NCI-H1694 (cell line): ENCODE measurements at regions not wholly inside any gene's neighbourhood (a gene's known extent, or its start where the extent isn't known, plus 50 kb on each side); places are given as distances from the start of the nearest gene placed in this dataset.

Experiments
- DNase-seq: peaks from one replicate; lab custom pipeline; 2025; lab: John Stamatoyannopoulos, UW

DNA sequence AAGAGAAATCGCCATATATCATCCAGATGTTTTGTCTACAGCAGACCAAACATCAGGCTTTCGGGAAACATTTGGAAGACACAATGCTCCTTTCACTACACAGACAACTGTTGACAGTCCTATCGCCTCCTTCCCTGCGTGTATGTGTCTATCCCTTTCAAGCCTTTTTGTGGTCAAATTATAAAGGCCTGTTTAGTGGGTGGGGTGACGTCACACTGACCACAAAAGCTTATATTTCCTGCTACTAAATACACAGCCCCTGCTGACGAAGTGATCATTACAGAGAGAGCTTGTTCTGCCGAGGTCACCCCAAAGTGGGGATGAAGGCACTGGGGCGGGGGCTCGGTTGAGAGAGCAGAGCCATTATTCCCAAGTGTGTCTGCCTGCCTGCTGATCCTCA lies 302.7 kb upstream of the TNP1 start:
- no peak for DNase-seq

DNA sequence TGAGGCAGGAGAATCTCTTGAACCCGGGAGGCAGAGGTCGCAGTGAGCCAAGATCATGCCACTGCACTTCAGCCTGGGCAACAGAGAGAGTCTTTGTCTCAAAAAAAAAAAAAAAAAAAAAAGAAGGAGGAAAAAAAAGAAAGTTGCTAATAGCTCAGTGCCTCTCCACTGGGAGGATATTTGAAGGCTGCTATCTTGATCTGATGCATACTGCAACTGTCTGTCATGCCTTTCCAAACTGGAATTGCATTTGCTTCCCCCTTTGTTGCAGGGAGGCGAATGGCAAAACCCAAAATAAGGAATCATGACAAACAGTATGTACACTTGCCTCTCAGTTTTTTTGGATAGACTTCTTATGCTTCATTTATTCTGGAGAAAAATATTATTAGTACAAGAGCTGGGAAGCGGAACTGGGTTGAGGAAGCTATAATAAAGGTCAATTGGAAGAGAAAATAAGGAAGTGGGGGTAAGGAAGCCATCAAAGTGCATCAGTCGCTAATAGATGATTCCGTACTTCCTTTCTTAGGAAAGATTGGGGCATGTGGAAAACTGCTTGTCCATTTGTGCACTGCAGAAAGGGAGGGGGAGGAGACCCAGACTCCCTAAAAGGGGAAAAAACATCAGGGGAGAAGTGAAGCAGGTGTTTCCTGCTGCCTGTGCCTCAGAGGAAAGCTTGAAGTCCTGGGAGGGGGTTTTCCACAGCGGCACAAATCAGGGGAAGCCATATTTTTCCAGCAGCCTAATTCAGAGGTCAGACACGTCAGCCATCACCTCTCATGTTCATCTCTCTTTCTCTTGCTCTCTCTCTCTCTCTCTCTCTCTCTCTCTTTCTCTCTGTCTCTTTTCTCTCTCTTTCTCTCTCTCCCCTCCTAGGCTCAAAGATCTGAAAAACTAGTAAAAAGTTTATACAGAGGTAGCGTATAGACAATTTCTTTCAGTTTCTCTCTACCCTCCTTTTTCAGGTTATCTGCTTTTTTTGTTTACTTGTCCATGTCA lies 301.4 kb upstream of the TNP1 start:
- no peak for DNase-seq

DNA sequence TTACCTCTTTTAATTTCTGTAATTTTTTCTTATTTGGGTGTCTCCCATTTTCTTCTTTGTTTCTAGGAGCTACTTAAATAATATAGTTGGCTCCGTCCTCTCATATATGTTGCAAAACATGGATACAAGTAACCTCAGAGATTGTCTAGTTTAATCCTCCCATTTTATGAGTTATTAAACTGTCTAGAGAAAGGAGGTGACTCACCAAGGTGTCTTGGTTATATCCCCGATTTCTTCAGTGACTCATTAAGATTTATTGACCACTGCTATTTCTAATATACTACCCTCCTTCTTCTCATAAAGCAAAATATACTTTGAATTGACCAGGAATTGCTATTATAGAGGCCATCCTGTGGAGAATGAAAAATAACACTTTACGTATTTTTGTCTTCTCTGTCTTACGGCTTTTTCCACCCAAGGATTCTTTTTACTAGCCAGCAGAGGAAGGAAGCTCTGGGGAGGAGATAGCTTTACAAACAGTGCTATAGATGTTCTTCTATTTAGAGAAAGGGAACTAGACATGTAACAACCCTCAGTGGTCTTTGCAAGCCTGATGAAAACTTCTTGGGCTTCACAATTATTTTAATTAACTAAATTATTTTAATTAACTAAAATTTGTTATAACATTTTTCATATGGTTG lies 300.4 kb upstream of the TNP1 start:
- no peak for DNase-seq

DNA sequence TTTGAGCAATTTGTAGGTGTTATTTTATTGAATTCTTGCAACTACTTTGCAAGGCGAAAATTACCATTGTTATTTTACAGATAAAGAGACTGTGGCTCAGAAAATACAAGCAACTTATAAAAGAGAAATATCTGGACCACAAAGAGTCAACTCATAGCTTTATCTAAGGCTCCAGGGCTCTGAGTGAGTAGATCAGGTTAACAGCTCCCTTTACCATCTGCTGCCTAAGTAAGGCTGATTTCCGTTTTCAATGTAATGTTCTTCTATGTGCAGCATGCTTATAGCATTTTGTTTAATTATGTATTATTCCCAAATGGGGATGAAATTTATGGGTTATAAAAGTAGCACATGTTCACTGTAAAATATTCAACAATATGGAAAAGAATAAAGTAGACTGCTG lies 299.1 kb upstream of the TNP1 start:
- no peak for DNase-seq

DNA sequence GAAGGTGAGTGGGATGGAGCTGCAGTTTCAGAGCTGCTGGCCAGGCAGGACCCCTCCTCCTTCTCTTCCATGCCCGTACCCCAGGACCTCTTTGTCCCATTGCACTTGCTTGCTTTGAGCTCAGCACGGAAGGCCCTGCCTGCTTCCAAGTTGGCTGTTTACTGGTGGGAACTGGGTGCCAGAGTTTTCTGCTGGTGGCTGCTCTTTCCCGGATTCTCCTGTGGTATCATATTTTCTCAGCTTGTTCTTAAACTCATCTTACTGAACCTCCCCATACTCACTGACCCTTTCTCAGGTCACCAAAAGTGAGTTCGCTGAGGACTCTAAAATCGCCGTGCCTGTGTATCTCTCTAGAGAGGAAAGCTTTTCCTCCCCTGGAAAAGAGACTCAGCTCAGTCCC lies 297.7 kb upstream of the TNP1 start:
- no peak for DNase-seq

DNA sequence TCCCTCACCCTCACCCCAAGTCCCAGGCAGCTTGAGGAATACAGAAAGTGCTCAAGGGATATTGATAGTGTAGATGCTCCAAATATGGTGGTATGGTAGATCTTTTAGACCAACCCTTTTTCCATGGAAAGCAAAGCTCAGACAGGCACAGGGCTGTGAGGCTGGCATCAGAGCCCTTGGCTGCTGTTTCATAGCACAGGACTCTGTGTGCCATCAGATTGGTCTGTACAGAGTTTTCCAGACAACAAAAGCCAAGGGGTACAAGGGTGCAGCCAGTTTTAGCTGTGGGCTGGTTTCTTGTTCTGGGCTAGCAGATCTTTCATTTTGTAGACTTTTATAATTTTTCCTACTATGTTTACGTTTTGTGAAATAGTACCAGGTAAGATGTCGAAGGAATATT lies 296.9 kb upstream of the TNP1 start:
- no peak for DNase-seq

DNA sequence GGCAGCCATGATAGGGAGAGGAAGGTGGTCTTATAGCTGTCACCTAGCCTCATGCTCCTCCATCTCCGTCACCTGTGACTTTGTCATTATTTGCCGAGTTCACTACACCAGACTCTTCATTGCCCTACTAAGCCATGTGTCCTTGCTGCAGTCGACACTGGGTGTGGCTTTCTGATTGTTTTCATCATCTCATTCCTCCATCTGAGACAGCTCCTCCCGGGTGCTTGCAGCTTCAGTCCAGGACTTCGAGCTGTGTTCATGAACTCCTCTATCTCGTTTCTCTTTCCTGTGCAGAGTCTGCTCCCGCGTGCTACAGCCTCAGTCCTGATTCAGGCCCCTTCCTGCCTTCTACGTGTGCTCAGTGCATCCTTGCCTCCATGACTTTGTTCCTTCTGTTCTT lies 295.1 kb upstream of the TNP1 start:
- DNase-seq = no peak

DNA sequence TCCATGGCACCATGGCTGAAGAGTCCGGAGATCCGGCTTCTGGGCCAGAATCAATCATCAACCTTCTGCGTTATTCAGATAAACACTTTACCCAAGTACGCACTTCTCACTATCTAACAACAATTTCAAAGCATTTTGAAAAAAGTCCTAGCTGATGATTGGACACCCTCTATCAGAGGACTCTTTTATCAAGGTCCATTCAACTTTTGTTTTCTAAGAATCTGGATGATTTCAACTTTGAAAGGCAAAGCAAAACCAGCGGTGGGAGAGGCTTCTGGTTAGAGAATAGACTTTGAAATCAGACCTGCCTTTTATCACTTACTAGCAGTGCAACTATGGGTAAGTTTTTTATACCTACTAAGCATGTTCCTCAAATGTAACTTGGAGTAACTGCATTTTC lies 293.6 kb upstream of the TNP1 start:
- no peak for DNase-seq

DNA sequence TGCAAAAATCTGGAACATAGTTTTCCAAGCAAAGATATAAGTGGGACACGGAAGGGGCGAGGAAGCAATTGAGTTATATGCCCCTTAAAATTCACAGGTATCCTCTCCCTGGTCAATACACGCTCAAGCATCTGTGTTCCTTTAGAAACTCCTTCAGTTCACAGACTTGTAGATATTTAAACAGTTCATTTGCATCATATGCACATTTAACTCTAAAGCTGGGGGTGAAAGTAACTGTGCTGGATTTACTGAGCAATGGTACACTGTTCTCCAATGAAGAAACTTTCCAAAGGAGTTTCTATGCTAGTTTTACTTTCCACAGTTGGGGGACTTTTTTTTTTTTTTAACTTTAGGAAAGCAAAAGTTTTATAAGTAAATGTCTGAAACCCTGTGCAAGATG lies 293.0 kb upstream of the TNP1 start:
- no peak for DNase-seq

DNA sequence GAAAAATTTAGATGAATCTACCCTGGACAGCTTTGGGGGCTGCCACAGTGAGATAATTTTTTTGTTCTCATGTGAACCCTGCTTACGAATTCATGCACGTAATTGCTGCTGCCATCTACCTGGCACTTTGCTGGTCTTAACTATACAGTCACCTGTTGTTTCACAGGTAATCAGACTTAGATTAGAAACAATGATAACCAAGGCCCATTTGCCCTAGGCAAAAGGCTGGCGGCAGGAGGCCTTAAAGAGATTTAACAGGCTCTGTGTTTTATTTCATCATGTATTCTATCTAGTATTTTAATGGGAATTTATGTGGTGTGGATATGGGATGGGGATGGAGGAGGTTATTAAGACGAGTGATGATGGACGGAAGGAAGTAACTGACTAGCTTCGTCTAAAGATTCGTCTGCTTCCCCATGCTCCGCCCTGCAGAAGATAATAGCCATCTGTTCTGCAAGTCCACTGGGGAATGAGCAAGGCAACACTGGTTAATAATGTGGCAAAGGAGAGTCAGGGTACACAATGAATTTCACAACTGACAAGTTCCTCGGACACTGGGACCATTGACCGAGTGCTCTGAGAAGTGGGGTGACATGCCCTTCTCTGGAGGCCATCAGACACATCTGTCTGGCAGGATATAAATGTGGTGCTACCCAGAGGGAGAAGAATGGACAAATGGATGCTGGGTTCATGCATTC lies 291.8 kb upstream of the TNP1 start:
- no peak for DNase-seq

DNA sequence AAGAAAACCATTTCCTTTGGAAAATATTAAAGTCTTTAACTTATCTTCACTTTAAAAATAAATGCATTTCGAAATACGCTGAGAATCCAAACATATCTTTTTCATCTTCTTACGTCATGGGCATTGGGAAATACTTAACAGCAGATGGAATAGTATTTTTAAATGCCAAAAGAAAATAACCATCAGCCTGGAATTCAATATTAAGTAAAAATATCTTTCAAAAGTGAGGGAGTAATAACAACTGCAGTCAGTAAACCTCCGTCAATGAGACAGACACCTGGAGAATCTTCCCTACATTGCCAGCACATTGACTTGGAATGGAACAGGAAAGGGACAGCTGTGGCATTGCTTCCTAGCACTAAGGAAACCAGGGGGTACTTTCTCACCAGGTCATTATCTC lies 290.4 kb upstream of the TNP1 start:
- DNase-seq = no peak

DNA sequence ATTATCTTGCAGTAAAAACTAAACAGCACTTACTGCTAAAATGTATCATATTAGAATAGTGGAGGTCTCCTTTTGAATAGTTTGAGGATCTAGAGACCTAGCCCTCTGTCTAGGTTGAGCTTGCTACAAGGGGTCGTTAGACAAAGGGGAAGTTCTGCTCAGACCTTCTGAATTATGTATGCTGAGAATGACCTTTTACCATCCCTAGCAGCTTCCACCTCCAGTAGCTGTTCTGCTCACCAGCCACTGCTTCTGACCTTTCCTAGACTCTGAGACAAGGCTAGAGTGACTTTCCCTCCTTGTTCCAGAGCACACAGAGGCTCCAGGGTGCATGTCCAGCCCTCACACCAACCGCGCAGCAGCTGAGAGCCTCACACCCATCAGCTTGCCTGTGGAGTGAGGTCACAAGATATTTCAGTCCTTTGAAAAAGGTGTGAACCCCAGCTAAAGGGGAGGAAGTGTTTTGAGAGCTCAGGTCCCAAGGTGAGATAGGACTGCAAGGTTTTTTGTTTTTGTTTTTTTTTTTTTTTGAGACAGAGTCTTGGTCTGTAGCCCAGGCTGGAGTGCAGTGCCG lies 289.3 kb upstream of the TNP1 start:
- no peak for DNase-seq

DNA sequence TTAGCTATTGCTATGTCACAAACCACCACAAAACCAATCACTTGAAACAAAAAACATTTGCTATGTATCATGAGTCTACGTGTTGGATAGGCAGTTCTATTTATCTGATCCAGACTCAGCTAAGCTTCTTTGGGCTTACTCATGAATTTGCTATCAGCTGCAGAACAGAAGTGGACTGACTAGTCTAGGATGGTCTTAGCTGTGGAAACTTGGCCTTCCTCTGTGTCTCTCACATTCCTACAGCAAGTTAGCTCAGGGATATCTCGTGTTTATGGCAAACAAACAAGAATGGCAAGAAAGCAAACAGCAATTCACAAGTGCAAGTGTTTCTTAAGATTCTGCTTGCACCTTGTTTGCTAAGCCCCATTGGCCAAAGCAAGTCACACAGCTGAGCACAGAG lies 288.0 kb upstream of the TNP1 start:
- DNase-seq = no peak

DNA sequence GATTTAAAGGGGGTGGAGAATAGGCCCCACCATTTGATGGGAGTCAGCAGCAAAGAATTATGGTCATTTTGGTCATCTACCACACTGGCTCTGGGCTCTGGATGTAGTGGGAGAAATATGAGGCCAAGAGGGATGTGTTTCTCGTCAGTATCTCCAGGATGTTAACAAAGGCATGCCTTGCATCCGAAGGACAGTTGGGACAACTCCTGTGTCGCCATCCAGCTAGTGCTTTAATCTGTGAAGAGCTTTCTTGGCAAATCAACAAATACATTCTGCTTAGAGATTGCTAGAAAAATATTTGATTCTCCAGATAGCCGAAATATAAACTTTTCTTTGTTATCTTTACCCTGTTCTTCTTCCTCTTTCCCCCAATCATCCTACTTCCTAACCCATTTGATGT lies 287.1 kb upstream of the TNP1 start:
- no peak for DNase-seq

DNA sequence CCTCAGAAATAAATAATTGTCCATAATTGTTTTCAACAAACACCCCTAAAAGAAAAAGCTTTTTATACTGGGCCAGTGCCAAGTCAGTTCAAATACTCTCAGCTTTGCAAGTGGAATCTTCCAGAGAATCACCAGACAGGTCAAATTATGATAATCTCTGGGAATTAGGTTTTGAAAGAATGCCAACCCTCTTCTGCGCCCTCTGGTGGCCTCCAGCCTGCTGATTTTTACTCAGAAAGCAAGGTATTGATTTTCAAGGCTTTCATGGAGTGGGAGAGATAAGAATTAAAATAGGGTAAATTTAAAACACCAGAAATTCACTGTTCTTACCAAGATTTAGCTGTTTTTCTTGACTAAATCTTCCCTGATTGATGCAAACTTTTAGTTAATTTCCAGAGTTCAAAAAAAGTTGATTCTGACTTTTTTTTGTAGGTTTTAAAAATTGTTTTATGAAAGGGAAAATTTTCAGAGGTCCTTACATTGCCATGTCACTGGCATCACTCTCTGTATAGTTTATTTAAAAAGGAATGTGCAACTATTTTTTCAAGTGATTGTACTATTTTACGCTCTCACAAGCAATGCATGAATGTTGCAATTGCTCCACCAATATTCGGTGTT lies 282.9 kb upstream of the TNP1 start:
- peak; percentile 51 for DNase-seq

DNA sequence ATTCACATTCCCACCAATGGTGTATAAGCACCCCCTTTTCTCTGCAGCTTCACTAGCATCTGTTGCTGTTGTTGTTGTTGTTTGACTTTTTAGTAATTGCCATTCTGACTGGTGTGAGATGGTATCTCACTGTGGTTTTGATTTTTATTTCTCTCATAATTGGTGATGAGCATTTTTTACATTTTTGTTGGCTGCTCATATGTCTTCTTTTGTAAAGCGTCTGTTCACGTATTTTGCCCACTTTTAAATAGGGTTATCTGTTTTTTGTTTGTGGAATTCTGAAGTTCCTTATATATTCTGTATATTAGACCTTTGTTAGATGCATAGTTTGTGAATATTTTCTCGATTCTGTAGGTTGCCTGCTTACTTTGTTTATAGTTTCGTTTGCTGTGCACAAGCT lies 278.4 kb upstream of the TNP1 start:
- DNase-seq = no peak

DNA sequence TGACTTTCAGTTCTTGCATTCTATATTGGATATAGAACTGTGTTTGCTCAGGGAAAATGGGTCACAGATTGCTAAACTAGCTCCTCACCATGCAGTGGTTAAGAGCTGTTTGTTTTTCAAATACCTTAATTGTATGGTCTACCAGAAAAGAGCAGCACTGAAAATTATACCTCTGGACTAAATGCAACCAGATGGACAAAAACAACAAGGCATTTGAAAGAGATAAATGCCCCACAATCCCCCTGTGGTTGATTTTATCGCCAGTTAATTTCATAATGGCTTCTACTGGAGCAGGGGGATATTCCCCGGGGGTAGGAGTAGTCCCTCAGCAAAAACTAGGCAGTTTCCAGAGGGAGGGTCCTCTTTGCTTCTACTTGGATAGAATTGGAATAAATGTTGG lies 267.9 kb upstream of the TNP1 start:
- no peak for DNase-seq

DNA sequence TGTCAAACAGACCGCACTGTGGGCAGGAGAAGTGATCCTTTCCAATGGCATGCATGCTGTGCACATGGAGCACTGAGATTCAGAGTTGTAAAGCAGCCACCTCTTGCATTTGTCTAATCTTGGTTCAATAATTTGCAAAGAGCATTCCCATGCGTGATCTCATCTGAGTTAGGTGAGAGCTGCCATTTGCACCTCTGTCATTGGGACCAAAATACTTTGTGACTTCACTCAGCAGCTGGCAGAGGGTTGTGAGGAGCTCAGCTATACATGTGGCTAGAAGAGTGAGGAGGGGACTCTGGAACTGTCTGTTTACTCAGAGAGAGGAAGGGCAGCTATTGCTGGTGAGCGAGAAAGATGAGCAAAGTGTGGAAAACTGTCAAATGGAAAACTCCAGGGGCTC lies 265.1 kb upstream of the TNP1 start:
- DNase-seq = no peak

DNA sequence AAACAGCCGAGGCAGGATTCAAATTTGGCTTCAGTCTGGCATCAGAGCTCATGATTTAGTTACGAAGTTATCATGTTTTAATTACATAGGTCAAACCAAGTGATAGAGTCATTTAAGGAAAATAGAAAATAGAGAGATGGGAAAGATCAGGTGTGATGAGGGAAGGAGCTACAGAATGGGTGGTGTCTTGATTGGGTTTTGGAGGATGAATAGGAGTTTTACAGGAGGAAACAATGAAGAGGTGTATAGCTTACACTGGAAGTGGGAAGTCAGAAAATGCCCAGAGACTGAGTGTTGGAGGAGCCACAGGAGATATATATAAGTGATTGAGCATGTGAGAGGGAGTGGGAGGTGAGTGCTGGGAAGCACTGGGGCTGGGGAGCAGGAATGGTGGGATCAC lies 264.2 kb upstream of the TNP1 start:
- DNase-seq = no peak

DNA sequence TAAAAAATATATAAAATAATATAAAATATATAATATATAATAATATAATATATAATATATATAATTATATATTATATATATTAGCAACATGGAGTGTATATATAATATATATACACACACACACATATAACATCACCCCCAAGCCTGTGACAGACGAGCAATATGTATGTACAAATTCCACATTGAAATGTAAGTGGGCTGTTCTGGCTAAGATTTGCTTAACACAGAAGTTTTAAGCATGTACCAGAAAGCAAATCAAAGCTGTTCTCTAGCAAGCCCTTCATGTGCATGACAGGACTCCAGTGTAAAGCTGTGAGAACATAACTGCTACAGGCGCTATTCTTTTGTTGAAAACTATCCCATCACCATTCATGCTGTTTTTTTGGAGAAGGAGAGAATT lies 261.7 kb upstream of the TNP1 start:
- no peak for DNase-seq

DNA sequence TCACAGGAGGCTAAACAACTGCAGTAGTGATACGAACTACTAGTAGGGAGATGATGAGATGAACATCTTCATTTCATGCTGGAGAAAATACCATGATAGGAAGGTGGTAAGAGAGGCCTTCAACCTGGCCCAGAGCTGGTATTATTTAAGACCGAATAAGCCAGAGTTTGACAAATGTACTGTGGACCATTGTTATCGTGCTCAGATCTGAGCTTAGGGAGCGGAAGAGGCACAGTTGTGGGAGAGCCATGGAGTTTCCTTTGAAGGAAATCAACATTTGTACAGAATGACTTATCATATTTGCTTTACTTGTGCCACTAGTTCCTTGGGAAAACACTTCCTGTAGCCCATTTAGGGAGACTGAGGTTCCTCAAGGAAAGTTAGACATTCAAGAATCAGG lies 260.6 kb upstream of the TNP1 start:
- no peak for DNase-seq
